Hepatocyte (in vitro differentiated cells): ENCODE measurements at regions not wholly inside any gene's neighbourhood (a gene's known extent, or its start where the extent isn't known, plus 50 kb on each side); places are given as distances from the start of the nearest gene placed in this dataset.

Source experiments
- CTCF ChIP-seq: fragments of 200-600 bp; sonication (generic); IDR thresholded peaks from 2 replicates; pipeline ENCODE4 v1.5.1; 2016; ENCODE audit warnings: antibody characterized with exemption, mild to moderate bottlenecking; ENCODE audit not compliant: poor library complexity
- EZH2phosphoT487 ChIP-seq: fragments of 200-600 bp; sonication (generic); IDR thresholded peaks from one replicate; pipeline ENCODE4 v1.6.1; 2018; ENCODE audit warnings: antibody characterized with exemption, mild to moderate bottlenecking, low read depth, moderate library complexity; ENCODE audit not compliant: unreplicated experiment, severe bottlenecking

DNA sequence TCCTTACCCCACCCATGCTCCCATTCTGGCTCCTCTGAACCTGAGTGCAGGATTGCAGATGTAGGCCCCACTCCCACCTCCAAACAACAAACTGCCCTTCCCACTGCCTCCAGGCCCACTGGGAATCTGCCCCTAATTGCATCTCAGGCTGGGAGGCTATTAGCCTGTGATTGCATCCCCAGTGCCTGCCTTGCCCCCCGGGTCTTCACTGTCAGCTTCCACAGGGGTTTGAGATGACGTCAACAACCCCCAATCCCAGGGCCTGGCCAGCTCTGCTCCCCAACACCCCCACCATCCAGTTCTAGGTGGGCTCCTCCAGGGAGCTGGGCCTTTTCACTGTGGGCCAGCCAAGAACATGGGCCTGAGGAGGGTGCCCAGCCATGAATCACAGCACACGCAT is 91.5 kb downstream of the PCDH1 start:
- no peak for TF ChIP-seq EZH2phosphoT487
- no peak for TF ChIP-seq CTCF
